H1 (cell line): ENCODE measurements at regions not wholly inside any gene's neighbourhood (a gene's known extent, or its start where the extent isn't known, plus 50 kb on each side); places are given as distances from the start of the nearest gene placed in this dataset.

Experiments
- CBX5 ChIP-seq: fragments of 300-800, 300-1000 bp; sonication (generic); IDR thresholded peaks from 2 replicates; pipeline ENCODE4 v1.7.1; 2016; ENCODE audit warnings: antibody characterized with exemption, low read length, low read depth
- CHD1 ChIP-seq: IDR thresholded peaks from 2 replicates; pipeline ENCODE4 v1.6.1; 2012; ENCODE audit warnings: low read depth, low read length, improper control_type of control experiment
- EZH2 ChIP-seq: fragments of 200-600 bp; sonication (generic); IDR thresholded peaks from 2 replicates; pipeline ENCODE4 v1.7.1; 2012; ENCODE audit warnings: low read depth, mild to moderate bottlenecking, moderate library complexity, low read length, inconsistent platforms; ENCODE audit not compliant: severe bottlenecking
- KDM5A ChIP-seq: fragments of 200-600 bp; IDR thresholded peaks from 2 replicates; pipeline ENCODE4 v1.7.1; 2012; ENCODE audit warnings: mild to moderate bottlenecking, low read length, inconsistent platforms, mixed read lengths
- NRF1 ChIP-seq: IDR thresholded peaks from 2 replicates; pipeline ENCODE4 v1.6.1; 2011; ENCODE audit warnings: mild to moderate bottlenecking, low read depth, low read length, improper control_type of control experiment
- TAF1 ChIP-seq: IDR thresholded peaks from 2 replicates; pipeline ENCODE4 v1.6.1; 2011; ENCODE audit warnings: mild to moderate bottlenecking, low read depth, low read length
- TAF7 ChIP-seq: optimal IDR thresholded peaks from 2 replicates; pipeline ENCODE3; 2011; ENCODE audit warnings: low read depth, mild to moderate bottlenecking, inconsistent platforms, low read length, moderate library complexity, borderline replicate concordance

GRCh38 chr1:37137014-37137413, 102.7 kb upstream of the GRIK3 start (continued):
- TF ChIP-seq CBX5 (no peak), TAF7 (no peak), CHD1 (no peak), NRF1 (no peak), TAF1 (no peak), KDM5A (no peak), EZH2 (no peak)
